ENCODE measurements at regions not wholly inside any gene's neighbourhood (a gene's known extent, or its start where the extent isn't known, plus 50 kb on each side); places are given as distances from the start of the nearest gene placed in this dataset.

DNA sequence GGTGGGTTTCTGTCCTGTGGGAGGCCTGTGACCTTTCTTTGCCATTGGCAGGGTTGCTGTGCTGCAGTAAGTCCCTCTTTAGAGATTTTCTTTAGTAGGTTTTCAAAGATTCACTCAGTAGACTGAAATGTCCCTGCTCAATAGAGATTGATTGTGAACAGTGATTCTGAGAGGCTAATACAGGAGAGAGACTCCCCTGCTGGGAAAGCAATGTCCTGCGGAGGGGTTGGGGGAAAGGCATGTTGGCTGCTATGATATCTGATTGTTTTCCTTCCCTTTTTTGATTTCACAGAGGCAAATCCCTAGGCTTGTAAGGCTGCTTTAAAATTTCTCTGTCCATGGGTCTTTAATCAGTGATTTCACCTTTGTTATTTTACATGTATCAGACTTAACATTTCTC, 589.9 kb downstream of the ADGRL2 start:
- TF ChIP-seq GATA2 (IDR thresholded peaks at IDR 0.05; ENCODE audit: low read depth, low read length) (no peak), GATA3 (IDR thresholded peaks at IDR 0.05; ENCODE audit: low read depth, low read length) (no peak)
